GM12878 (cell line): ENCODE measurements at regions not wholly inside any gene's neighbourhood (a gene's known extent, or its start where the extent isn't known, plus 50 kb on each side); places are given as distances from the start of the nearest gene placed in this dataset.

ENCODE experiments used
- CHD2 ChIP-seq: IDR thresholded peaks from 2 replicates; pipeline ENCODE4 v1.6.1; 2011; ENCODE audit warnings: low read depth, low read length, improper control_type of control experiment, borderline replicate concordance
- EP300 ChIP-seq, 2 experiments: fragments of 150-350 bp in 1 of 2; IDR thresholded peaks; 2 replicates each; pipeline ENCODE4 v1.6.1; 2011 to 2012; ENCODE audit warnings: low read depth in 2 of 2, low read length in 2 of 2, borderline replicate concordance in 1 of 2, improper control_type of control experiment in 1 of 2, inconsistent platforms in 1 of 2; ENCODE audit not compliant: control insufficient read depth in 1 of 2
- EZH2 ChIP-seq: IDR thresholded peaks from 2 replicates; pipeline ENCODE4 v1.6.1; 2012; ENCODE audit warnings: low read depth, mild to moderate bottlenecking, control low read depth, inconsistent platforms, low read length, borderline replicate concordance; ENCODE audit not compliant: control insufficient read depth
- POLR2A ChIP-seq: IDR thresholded peaks from 2 replicates; pipeline ENCODE4 v1.6.1; 2011; ENCODE audit warnings: low read depth, mild to moderate bottlenecking, low read length
- POLR2AphosphoS5 ChIP-seq: IDR thresholded peaks from 2 replicates; pipeline ENCODE4 v1.6.1; 2011; ENCODE audit warnings: mild to moderate bottlenecking, low read length, inconsistent platforms
- RAD21 ChIP-seq: IDR thresholded peaks from 2 replicates; pipeline ENCODE4 v1.6.1; 2011; ENCODE audit warnings: mild to moderate bottlenecking, low read depth, low read length, moderate library complexity; ENCODE audit not compliant: insufficient read depth
- YY1 ChIP-seq: IDR thresholded peaks from 2 replicates; pipeline ENCODE4 v1.6.1; 2011; ENCODE audit warnings: low read depth, mild to moderate bottlenecking, low read length
- ZNF217 ChIP-seq: fragments of 450-650 bp; IDR thresholded peaks from 2 replicates; pipeline ENCODE4 v1.6.1; 2017; ENCODE audit warnings: antibody characterized with exemption, mild to moderate bottlenecking
- TF ChIP-seq, protein P1 (sequence below), 3 experiments: IDR thresholded peaks in 2 of 3; conservative IDR thresholded peaks in 1 of 3; 2 replicates each; pipeline ENCODE4 v1.5.1; 2011; ENCODE audit warnings: low read depth in 3 of 3, low read length in 3 of 3, mild to moderate bottlenecking in 3 of 3, control low read depth in 2 of 3, moderate library complexity in 2 of 3, inconsistent platforms in 1 of 3, mixed read lengths in 1 of 3; ENCODE audit not compliant: control insufficient read depth in 2 of 3, insufficient read depth in 1 of 3; ENCODE audit errors: extremely low read depth in 1 of 3
- TF ChIP-seq, protein P2 (sequence below): IDR thresholded peaks from 2 replicates; pipeline ENCODE4 v1.6.1; 2011; ENCODE audit warnings: low read depth, low read length, improper control_type of control experiment, borderline replicate concordance
- TF ChIP-seq, protein P3 (sequence below): fragments of 450-650 bp; IDR thresholded peaks from 2 replicates; pipeline ENCODE4 v1.6.1; 2016; ENCODE audit warnings: mild to moderate bottlenecking, moderate library complexity, borderline replicate concordance
- TF ChIP-seq, protein P4 (sequence below): IDR thresholded peaks from 2 replicates; pipeline ENCODE4 v1.6.1; 2012; ENCODE audit warnings: mild to moderate bottlenecking, low read depth, low read length

DNA sequence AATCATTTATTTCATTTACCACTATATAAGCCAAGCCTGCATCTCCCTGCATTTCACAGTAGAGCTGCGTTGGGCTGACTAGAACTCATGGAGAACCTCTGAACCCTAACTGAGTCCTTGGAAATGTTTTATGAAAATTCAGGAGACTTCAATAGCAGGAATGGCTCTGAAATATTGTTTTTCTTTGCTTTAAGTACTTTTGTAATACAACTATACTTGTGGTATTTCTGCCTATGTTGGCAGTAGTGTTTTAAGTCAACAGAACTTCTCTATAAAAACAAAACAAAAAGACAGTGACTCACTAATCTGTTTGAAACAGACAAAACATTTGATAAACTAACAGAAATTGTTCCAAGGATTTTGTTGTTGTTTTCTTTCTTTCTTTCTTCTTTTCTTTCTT is 489.2 kb upstream of the MEF2C start:
- TF ChIP-seq EZH2 (no peak), ZNF217 (no peak), YY1 (no peak), CHD2 (no peak), POLR2AphosphoS5 (no peak), POLR2A (no peak), EP300 (IDR thresholded peaks at IDR 0.05; ENCODE audit: borderline replicate concordance in 1 of 2, control insufficient read depth in 1 of 2, low read depth in 2 of 2, low read length in 2 of 2) (no peak), RAD21 (no peak)
- TF ChIP-seq, protein P1, sequence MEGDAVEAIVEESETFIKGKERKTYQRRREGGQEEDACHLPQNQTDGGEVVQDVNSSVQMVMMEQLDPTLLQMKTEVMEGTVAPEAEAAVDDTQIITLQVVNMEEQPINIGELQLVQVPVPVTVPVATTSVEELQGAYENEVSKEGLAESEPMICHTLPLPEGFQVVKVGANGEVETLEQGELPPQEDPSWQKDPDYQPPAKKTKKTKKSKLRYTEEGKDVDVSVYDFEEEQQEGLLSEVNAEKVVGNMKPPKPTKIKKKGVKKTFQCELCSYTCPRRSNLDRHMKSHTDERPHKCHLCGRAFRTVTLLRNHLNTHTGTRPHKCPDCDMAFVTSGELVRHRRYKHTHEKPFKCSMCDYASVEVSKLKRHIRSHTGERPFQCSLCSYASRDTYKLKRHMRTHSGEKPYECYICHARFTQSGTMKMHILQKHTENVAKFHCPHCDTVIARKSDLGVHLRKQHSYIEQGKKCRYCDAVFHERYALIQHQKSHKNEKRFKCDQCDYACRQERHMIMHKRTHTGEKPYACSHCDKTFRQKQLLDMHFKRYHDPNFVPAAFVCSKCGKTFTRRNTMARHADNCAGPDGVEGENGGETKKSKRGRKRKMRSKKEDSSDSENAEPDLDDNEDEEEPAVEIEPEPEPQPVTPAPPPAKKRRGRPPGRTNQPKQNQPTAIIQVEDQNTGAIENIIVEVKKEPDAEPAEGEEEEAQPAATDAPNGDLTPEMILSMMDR (IDR thresholded peaks at IDR 0.05 in 2 of 3, conservative IDR thresholded peaks at IDR 0.05 in 1 of 3; ENCODE audit: control insufficient read depth in 2 of 3, extremely low read depth in 1 of 3, insufficient read depth in 1 of 3, low read depth in 3 of 3, low read length in 3 of 3) = no peak
- TF ChIP-seq, protein P2, sequence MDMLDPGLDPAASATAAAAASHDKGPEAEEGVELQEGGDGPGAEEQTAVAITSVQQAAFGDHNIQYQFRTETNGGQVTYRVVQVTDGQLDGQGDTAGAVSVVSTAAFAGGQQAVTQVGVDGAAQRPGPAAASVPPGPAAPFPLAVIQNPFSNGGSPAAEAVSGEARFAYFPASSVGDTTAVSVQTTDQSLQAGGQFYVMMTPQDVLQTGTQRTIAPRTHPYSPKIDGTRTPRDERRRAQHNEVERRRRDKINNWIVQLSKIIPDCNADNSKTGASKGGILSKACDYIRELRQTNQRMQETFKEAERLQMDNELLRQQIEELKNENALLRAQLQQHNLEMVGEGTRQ = no peak
- TF ChIP-seq, protein P3, sequence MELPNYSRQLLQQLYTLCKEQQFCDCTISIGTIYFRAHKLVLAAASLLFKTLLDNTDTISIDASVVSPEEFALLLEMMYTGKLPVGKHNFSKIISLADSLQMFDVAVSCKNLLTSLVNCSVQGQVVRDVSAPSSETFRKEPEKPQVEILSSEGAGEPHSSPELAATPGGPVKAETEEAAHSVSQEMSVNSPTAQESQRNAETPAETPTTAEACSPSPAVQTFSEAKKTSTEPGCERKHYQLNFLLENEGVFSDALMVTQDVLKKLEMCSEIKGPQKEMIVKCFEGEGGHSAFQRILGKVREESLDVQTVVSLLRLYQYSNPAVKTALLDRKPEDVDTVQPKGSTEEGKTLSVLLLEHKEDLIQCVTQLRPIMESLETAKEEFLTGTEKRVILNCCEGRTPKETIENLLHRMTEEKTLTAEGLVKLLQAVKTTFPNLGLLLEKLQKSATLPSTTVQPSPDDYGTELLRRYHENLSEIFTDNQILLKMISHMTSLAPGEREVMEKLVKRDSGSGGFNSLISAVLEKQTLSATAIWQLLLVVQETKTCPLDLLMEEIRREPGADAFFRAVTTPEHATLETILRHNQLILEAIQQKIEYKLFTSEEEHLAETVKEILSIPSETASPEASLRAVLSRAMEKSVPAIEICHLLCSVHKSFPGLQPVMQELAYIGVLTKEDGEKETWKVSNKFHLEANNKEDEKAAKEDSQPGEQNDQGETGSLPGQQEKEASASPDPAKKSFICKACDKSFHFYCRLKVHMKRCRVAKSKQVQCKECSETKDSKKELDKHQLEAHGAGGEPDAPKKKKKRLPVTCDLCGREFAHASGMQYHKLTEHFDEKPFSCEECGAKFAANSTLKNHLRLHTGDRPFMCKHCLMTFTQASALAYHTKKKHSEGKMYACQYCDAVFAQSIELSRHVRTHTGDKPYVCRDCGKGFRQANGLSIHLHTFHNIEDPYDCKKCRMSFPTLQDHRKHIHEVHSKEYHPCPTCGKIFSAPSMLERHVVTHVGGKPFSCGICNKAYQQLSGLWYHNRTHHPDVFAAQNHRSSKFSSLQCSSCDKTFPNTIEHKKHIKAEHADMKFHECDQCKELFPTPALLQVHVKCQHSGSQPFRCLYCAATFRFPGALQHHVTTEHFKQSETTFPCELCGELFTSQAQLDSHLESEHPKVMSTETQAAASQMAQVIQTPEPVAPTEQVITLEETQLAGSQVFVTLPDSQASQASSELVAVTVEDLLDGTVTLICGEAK = no peak
- TF ChIP-seq, protein P4, sequence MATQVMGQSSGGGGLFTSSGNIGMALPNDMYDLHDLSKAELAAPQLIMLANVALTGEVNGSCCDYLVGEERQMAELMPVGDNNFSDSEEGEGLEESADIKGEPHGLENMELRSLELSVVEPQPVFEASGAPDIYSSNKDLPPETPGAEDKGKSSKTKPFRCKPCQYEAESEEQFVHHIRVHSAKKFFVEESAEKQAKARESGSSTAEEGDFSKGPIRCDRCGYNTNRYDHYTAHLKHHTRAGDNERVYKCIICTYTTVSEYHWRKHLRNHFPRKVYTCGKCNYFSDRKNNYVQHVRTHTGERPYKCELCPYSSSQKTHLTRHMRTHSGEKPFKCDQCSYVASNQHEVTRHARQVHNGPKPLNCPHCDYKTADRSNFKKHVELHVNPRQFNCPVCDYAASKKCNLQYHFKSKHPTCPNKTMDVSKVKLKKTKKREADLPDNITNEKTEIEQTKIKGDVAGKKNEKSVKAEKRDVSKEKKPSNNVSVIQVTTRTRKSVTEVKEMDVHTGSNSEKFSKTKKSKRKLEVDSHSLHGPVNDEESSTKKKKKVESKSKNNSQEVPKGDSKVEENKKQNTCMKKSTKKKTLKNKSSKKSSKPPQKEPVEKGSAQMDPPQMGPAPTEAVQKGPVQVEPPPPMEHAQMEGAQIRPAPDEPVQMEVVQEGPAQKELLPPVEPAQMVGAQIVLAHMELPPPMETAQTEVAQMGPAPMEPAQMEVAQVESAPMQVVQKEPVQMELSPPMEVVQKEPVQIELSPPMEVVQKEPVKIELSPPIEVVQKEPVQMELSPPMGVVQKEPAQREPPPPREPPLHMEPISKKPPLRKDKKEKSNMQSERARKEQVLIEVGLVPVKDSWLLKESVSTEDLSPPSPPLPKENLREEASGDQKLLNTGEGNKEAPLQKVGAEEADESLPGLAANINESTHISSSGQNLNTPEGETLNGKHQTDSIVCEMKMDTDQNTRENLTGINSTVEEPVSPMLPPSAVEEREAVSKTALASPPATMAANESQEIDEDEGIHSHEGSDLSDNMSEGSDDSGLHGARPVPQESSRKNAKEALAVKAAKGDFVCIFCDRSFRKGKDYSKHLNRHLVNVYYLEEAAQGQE = no peak
